PC-3 (cell line): ENCODE measurements at regions not wholly inside any gene's neighbourhood (a gene's known extent, or its start where the extent isn't known, plus 50 kb on each side); places are given as distances from the start of the nearest gene placed in this dataset.

Source experiments
- ATAC-seq: fragments of 200-7000 bp; cut with Tn5 transposase; 2 replicates; pipeline ENCODE4 v1.9.1; 2020; ENCODE audit warnings: mild to moderate bottlenecking, moderate library complexity
- BruUV-seq: library from RNA; stranded (reverse); fragments of 400-500 nt; replicated peaks from 2 replicates; lab custom pipeline; 2021; lab: Mats Ljungman, UMichigan
- CTCF ChIA-PET: fragments of 300-600 bp; sonication (Branson Sonifier 250); formaldehyde crosslinking; loops from one replicate; lab custom pipeline; 2022; ENCODE audit warnings: antibody characterized with exemption; lab: Charles Lee
- POLR2A ChIA-PET: fragments of 300-600 bp; sonication (Branson Sonifier 250); formaldehyde crosslinking; loops from one replicate; lab custom pipeline; 2022; ENCODE audit warnings: antibody characterized with exemption; ENCODE audit not compliant: unreplicated experiment; lab: Charles Lee
- DNase-seq: peaks from one replicate; pipeline ENCODE4 v3.0.0-alpha.2; 2015
- H2AFZ ChIP-seq: fragments of 300-600 bp; sonication (generic); 2 replicates; pipeline ENCODE4 v1.6.0; 2016; ENCODE audit warnings: antibody characterized with exemption, low read length
- H3F3A ChIP-seq: fragments of 300-600 bp; sonication (generic); one replicate; pipeline ENCODE4 v1.6.0; 2017; ENCODE audit warnings: antibody characterized with exemption, low read length, control low read depth, mild to moderate bottlenecking; ENCODE audit not compliant: unreplicated experiment
- H3K27ac ChIP-seq: fragments of 300-600 bp; sonication (generic); 2 replicates; pipeline ENCODE4 v1.5.1; 2016; ENCODE audit warnings: mild to moderate bottlenecking, low read length
- H3K27me3 ChIP-seq: fragments of 300-600 bp; sonication (generic); 2 replicates; pipeline ENCODE4 v1.6.1; 2016; ENCODE audit warnings: low read length, mixed read lengths
- H3K36me3 ChIP-seq: fragments of 300-600 bp; sonication (generic); 2 replicates; pipeline ENCODE4 v1.6.1; 2016; ENCODE audit warnings: low read depth, mixed run types, low read length, mixed read lengths
- H3K4me1 ChIP-seq: fragments of 300-600 bp; sonication (generic); 2 replicates; pipeline ENCODE4 v1.5.1; 2016; ENCODE audit warnings: low read length; ENCODE audit not compliant: insufficient read depth
- H3K4me2 ChIP-seq: fragments of 300-600 bp; sonication (generic); 2 replicates; pipeline ENCODE4 v1.6.0; 2016; ENCODE audit warnings: low read length
- H3K4me3 ChIP-seq: fragments of 300-600 bp; sonication (generic); 2 replicates; pipeline ENCODE4 v1.5.1; 2016; ENCODE audit warnings: mild to moderate bottlenecking, low read length, mixed read lengths
- H3K79me2 ChIP-seq: fragments of 300-600 bp; sonication (generic); 2 replicates; pipeline ENCODE4 v1.6.1; 2017; ENCODE audit warnings: low read length, mixed read lengths
- H3K9ac ChIP-seq: fragments of 300-600 bp; sonication (generic); 2 replicates; pipeline ENCODE4 v1.6.0; 2016; ENCODE audit warnings: mild to moderate bottlenecking, low read length
- H3K9me2 ChIP-seq: fragments of 300-600 bp; sonication (generic); replicated peaks from 2 replicates; pipeline ENCODE4 v1.6.1; 2016; ENCODE audit warnings: mixed run types, low read length, mixed read lengths
- H3K9me3 ChIP-seq: fragments of 300-600 bp; sonication (generic); 2 replicates; pipeline ENCODE4 v1.6.1; 2016; ENCODE audit warnings: low read length, mixed read lengths
- H4K20me1 ChIP-seq: fragments of 300-600 bp; sonication (generic); 2 replicates; pipeline ENCODE4 v1.6.1; 2016; ENCODE audit warnings: low read length, mixed read lengths
- CTCF ChIP-seq: fragments of 300-600 bp; sonication (generic); conservative IDR thresholded peaks from 2 replicates; pipeline ENCODE4 v1.5.1; 2017; ENCODE audit warnings: antibody characterized with exemption, low read depth, mild to moderate bottlenecking, low read length
- EZH2 ChIP-seq: fragments of 300-600 bp; sonication (generic); IDR thresholded peaks from one replicate; pipeline ENCODE4 v1.6.1; 2017; ENCODE audit warnings: antibody characterized with exemption, mild to moderate bottlenecking, low read length; ENCODE audit not compliant: unreplicated experiment
- EZH2phosphoT487 ChIP-seq: fragments of 300-600 bp; sonication (generic); IDR thresholded peaks from 2 replicates; pipeline ENCODE4 v1.6.1; 2018; ENCODE audit warnings: mild to moderate bottlenecking, antibody characterized with exemption, low read length, borderline replicate concordance
- intact Hi-C: fragments of 100-400 bp; cut with micrococcal nuclease; formaldehyde crosslinking; loops from 2 replicates; pipeline ENCODE4 v1.9.0; 2023

- no peak overlapping the region for H3K9ac ChIP-seq
- H3K4me1 ChIP-seq, result no peaks in the 10 kb centered on the region
- H3K79me2 ChIP-seq, result no peaks in the 10 kb centered on the region
- BruUV-seq, result no TSS peak
- POLR2A ChIA-PET, result no interaction called here
- H3K9me2 ChIP-seq, result no peaks in the 10 kb centered on the region
- no peaks in the 10 kb centered on the region for H3F3A ChIP-seq
- no peak overlapping the region for H3K4me2 ChIP-seq
- ATAC-seq, result no peak
- DNase-seq, result no peak
- TF ChIP-seq EZH2phosphoT487, result no peak
- no peak for TF ChIP-seq EZH2
- no peak for TF ChIP-seq CTCF
- no peak overlapping the region for H3K4me3 ChIP-seq
- no peaks in the 10 kb centered on the region for H3K9me3 ChIP-seq
- H2AFZ ChIP-seq, result no peak overlapping the region
- CTCF ChIA-PET, result no interaction called here
- intact Hi-C loops, result no loop called here
- H3K27ac ChIP-seq, result no peak overlapping the region
- H4K20me1 ChIP-seq, result no peaks in the 10 kb centered on the region
- no peaks in the 10 kb centered on the region for H3K27me3 ChIP-seq
- H3K36me3 ChIP-seq, result no peaks in the 10 kb centered on the region
Observed at GRCh38 chr20:52071136-52071535, 120.4 kb downstream of the ZFP64 start.

- BruUV-seq, result no TSS peak
- no peak overlapping the region for H2AFZ ChIP-seq
- ChIA-PET CTCF (interaction anchor here (0.8 kb wide), 1 partner anchor 17 kb away, joined by 3 read pairs; no protein-coding TSS in a partner anchor), POLR2A (no interaction called here)
- no peaks in the 10 kb centered on the region for H3F3A ChIP-seq
- peaks cover 5% of the 10 kb centered on the region for H3K4me1 ChIP-seq
- H4K20me1 ChIP-seq, result no peaks in the 10 kb centered on the region
- no peak for TF ChIP-seq EZH2phosphoT487
- no peak for TF ChIP-seq CTCF
- no peak for TF ChIP-seq EZH2
- H3K9me3 ChIP-seq, result no peaks in the 10 kb centered on the region
- no peak overlapping the region for H3K4me2 ChIP-seq
- H3K4me3 ChIP-seq, result no peak overlapping the region
- intact Hi-C loops, result loop anchor here (5.0 to 10.0 kb wide), 2 partner anchors 100 to 363 kb away; no protein-coding TSS in a partner anchor
- H3K27me3 ChIP-seq, result no peaks in the 10 kb centered on the region
- H3K36me3 ChIP-seq, result no peaks in the 10 kb centered on the region
- no peak overlapping the region for H3K9ac ChIP-seq
- H3K9me2 ChIP-seq, result no peaks in the 10 kb centered on the region
- H3K27ac ChIP-seq, result no peak overlapping the region
- no peak for DNase-seq
- no peaks in the 10 kb centered on the region for H3K79me2 ChIP-seq
- no peak for ATAC-seq
Observed at GRCh38 chr20:52064931-52065330, 126.6 kb downstream of the ZFP64 start.

DNA sequence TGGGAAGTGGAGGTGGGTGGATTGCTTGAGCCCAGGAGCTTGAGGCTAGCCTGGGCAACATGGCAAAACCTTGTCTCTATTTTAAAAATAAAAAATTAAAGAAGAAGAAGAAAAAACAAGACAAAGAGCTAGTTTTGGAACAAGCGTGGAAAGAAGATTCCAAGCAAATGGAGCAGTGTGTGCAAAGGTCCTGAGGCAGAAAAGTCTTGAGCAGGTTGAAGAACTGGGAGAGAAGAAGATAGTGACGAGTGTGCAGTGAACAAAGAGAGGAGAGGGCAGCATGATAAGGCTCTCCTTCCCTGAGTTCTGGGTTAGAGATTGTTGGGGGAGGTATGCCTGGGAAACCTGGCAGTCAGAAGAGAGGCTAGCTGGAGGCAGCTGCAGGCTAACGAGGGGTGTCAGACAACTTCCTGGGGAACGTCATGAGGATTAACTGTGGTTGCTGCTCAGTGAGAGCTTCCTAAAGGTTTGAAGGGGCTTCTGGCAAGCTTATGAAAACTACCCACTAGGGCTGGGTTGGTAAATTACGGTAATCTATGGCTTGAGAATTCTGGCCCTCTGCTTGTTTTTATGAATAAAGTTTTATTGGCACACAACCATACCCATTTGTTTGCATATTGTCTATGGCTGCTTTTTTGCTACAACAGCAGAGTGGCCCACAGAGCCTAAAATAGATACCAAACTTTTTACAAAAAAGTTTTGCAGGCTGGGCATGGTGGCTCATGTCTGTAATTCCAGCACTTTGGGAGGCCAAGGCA lies 128.9 kb downstream of the ZFP64 start:
- no peak overlapping the region for H3K27ac ChIP-seq
- ChIA-PET POLR2A (no interaction called here), CTCF (interaction anchor here (0.6 kb wide), 1 partner anchor 310 kb away, joined by 4 read pairs; no protein-coding TSS in a partner anchor)
- no peaks in the 10 kb centered on the region for H3F3A ChIP-seq
- H3K27me3 ChIP-seq, result no peaks in the 10 kb centered on the region
- peaks cover 1% of the 10 kb centered on the region; the same call in 1 of the 2 replicates for H3K9me3 ChIP-seq
- no peak overlapping the region for H3K4me2 ChIP-seq
- H3K4me1 ChIP-seq, result peaks cover 5% of the 10 kb centered on the region
- no peaks in the 10 kb centered on the region for H4K20me1 ChIP-seq
- H3K9me2 ChIP-seq, result no peaks in the 10 kb centered on the region
- intact Hi-C loops, result loop anchor here (5.0 to 10.0 kb wide), 2 partner anchors 98 to 360 kb away; no protein-coding TSS in a partner anchor
- no peak overlapping the region for H2AFZ ChIP-seq
- H3K36me3 ChIP-seq, result 0 out of 2 replicates have a peak, but pooled peaks cover 5% of the 10 kb centered on the region
- DNase-seq (no peak), ATAC-seq (no peak)
- no TSS peak for BruUV-seq
- TF ChIP-seq EZH2phosphoT487, result no peak
- TF ChIP-seq CTCF, result no peak
- TF ChIP-seq EZH2, result no peak
- H3K4me3 ChIP-seq, result no peak overlapping the region
- H3K79me2 ChIP-seq, result no peaks in the 10 kb centered on the region
- H3K9ac ChIP-seq, result no peak overlapping the region
